Ecto neural progenitor cell (in vitro differentiated cells): ENCODE measurements at regions not wholly inside any gene's neighbourhood (a gene's known extent, or its start where the extent isn't known, plus 50 kb on each side); places are given as distances from the start of the nearest gene placed in this dataset.

ENCODE experiments used
- DNase-seq: peaks from one replicate; pipeline ENCODE4 v3.0.0-alpha.2; 2018; ENCODE audit warnings: low spot score

DNA sequence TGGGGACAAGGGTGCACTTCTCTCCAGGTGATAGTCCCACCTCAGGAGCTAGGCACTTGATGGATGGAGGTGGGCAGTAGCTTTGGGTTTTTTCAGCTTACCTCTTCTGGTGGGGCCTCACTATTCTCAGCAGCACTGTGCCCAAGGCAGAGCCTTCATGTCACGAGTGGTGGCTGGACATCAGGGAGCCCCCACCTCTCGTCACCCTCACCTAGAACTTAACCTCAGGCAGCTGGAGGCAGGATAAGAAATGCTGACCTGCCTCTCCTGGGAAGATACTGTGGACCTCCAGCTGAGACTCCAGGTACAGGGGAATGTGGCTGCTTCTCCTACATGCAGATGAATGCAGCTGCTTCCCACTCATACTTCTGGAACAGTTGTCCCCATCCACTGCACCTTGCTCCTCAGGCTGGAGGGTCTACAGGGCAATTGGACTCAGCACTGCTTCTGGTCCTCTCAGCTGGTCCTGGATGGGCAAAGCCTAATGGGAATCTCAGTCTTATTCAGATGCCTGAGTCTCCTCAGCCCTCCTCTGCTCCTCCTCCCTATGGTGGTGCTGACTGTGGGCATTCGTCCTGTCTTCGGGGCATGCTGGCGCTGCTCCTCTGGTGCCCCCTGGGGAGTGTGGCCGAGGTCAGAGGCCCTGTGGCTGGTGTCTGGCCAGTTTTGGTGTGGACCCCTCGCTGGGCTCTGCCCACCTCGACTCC, 129.9 kb downstream of the KLF13 start:
- no peak for DNase-seq

GRCh38 chr15:31457161-31457560, 130.5 kb downstream of the KLF13 start:
- DNase-seq, result no peak

DNA sequence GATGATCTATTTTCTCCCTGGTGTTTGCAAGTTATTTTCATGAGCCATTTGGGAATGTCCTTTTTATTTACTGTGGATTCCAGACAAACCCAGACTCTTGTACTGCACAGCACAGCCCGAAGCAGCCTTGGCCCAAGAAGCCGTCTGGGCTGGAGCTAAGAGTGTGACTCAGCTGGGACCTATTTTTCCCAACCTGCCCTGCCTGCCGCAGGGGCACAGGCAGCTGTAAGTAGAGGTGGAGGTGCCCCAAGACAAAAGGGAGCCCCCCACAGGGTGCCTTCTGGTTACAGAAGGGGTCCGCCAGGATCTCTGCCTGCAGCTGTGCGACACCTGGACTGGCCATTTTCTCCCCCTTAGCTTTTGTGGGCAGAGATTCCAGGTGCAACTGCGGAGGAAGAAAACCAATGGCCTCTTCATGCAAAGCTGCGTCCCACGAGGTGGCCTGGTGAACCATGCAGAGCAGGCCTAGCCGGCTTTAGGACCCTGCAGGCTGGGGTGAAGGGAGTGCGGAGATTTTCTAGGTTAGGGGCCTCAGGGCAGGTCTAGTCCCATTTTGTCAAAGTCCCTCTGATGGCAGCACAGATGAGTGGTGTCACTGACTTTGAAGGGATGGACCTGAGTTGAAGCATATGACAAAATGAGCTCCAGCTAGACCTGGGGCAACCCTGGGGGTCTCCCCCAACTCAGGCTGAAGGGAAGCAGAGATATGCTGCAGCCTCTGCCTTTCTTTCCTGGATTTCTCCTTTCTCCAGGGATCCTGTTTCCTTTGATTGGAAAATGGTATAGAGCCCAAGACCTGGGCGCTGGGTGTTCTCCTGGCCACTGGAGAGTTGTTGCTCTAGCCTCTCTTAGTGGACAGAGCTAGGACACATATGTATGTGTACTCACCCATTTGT, 131.2 kb downstream of the KLF13 start:
- no peak for DNase-seq

GRCh38 chr15:31458596-31459399, 132.2 kb downstream of the KLF13 start:
- no peak for DNase-seq

DNA sequence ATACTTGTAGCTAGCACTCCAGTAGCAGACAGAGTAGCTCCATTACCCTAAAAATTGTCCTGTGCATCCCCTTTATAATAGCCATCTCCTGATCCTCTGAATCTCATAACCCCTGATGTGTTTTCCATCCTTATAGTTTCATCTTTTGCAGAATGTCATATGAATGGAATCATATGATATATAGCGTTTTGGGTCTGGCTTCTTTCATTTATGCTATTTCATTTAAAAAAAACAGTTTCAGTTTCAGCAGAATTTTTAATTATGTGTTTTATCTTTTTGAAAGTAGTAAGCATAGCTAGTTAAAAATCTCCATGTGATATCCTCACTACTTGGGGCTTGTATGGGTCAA, 132.7 kb downstream of the KLF13 start:
- DNase-seq, result no peak

DNA sequence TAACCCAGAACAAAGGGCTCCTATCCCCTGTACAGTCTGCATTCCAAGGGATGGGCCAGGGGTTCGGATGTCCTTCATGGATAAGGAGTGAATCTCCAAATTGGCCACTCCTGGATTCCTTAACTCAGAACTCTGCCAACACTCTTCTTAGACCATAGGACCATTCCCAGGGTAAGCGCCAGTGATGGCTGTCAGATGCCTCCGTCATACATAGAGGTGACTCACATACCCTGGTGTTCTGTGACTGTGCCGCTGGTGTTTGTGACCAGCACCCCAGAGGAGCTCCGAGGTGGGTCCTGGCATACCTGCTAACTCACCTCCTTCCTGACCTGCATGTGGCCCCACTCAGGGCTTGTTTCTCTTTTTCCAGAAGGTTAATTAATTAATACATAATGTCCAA, 134.7 kb downstream of the KLF13 start:
- DNase-seq, result no peak

- DNase-seq, result no peak
Measured at GRCh38 chr15:31461911-31462480, 135.4 kb downstream of the KLF13 start.

DNA sequence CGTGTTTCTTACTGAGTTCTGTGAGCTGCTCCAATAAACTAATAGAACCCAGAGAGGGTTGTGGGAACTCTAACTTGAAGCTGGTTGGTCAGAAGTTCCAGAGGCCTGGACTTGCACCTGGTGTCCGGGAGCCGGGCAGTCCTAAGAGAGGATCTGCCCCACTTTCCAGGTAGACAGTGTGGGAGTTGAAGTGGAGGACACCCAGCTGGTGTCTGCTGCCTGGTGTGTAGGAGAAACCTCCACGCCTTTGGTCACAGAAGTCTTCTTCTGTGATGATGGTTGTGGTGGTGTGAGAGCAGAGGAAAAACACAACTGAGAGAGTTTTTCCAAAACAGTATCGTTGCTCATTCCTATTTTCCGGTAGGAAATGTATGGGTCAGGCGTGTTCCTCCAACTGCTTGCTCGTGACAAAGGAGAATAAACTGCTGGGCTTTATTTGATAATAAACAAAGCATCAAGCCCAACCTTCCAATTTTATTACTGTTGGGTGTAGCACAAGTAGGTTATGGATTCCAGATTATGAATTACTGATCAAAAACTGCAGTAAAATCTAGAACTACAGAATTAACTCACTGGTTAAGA, 137.0 kb downstream of the KLF13 start:
- DNase-seq, result no peak

- no peak for DNase-seq
Measured at GRCh38 chr15:31464216-31465082, 137.8 kb downstream of the KLF13 start.

- DNase-seq, result no peak
Measured at GRCh38 chr15:31465083-31465955, 138.7 kb downstream of the KLF13 start.

- DNase-seq, result no peak
Measured at GRCh38 chr15:31467361-31467760, 140.7 kb downstream of the KLF13 start.

GRCh38 chr15:31468911-31469785, 142.5 kb downstream of the KLF13 start:
- DNase-seq, result no peak

DNA sequence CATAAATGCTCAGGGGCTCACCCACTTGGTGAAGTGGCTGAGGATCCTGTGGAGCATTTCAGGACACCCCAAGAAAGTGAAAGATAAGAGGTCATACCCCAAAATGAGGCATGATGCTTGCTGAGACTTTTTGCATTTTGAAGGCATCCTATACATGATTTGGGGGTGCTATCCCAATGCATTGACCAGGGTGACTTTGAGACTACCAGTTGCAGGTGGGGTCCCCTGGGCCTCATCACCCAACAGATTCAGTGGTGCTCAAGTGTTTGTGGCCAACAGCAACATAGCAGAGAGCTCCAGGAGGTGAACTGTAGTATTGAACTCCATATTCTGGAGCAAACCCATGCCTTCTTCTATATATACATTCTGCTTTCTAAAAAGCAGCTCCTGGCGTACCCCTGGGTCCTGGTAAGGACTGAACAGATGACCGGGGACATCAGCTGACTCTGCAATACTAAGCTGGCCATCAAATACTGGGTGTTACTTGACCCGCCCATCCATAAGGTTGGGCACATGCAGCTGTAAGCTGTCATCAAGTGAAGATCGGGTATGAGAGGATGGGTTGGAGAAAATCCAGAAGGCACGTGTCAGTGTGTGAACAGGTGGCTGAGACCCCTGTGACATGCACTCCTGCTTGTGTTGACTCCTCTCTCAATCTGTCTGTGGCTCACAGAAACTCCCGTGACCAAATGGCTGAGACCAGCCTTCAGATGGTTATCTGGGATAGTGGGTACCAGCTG, 143.3 kb downstream of the KLF13 start:
- DNase-seq, result no peak

DNA sequence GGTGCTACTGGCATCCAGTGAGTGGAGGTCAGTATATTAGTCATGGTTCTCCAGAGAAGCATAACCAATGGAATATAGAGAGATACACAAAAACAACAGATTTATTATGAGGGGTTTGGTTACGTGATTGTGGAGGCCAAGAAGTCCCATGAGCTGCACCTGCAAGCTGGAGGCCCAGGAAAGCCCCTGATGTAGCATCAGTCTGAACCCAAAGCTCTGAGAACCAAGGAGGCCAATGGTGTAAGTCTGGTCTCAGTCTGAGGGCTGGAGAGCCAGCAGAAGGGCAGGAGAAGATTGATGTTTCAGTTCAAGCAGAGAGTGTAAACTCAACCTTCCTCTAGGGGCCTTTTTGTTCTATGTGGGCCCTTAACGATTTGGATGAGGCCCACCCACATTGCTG, 144.1 kb downstream of the KLF13 start:
- DNase-seq, result no peak

DNA sequence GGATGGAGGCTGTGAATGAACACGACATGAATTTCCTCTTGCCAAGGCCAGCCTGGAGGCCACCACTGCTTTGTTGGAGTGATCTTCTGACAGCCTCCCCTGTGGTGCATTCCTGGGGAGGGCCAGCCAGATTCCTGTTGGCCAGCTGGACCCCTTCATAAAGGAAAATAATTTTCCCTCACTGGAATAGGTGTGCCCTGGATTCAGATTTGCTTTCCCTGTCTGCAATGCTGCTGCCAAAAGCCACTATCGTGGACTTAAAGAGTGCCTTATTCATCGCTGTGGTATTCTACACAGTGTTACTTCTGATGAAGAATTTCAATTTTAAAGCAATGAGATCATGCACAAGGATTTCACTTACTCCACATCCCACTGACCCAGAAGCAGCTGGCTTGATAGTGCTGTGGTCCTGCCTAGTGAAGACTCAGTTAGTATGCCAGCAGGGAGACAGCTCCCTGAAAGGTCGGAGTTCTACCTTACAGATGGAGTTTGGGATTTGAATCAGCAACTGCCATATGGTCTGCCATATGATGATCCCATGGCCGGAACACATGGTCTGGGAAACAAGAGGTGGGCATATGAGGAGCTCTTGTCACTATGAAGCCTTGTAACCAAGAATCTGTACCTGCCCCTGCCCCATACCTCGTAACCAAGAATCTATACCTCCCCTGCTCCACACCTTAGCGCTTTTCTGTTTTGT, 145.2 kb downstream of the KLF13 start:
- no peak for DNase-seq

GRCh38 chr15:31472636-31473384, 146.2 kb downstream of the KLF13 start:
- peak; percentile 45 for DNase-seq
